ENCODE measurements at regions not wholly inside any gene's neighbourhood (a gene's known extent, or its start where the extent isn't known, plus 50 kb on each side); places are given as distances from the start of the nearest gene placed in this dataset.

DNA sequence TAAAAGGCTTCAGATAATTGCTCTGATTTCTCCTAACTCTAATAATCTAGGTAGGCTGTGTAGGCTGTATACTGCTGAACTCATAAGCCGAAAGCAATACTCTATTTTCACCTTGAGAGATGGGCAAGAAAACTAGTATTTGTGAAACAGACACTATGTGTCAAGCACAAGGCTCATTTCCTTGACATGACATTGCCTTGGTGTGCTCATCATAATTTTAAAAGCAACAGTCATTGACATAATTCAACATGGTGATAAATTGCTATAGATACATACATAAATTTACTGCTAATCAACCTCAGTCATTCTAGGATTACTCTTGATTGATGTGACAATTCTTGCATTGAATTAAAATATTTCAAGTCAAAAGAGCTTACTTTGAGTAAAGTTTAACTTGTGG lies 304.7 kb downstream of the CNTN3 start:
- H4K20me1 ChIP-seq (ENCODE audit: control insufficient read depth, insufficient read depth): no peaks in the 10 kb centered on the region
- CTCF ChIA-PET: no interaction called here
- RAD21 ChIA-PET (ENCODE audit: unreplicated experiment): no interaction called here
- in situ Hi-C loops (cut with MboI): no loop called here
- no TSS peak for BruUV-seq (replicated peaks)
- no peaks in the 10 kb centered on the region for H3K36me3 ChIP-seq (ENCODE audit: control insufficient read depth in 2 of 2, insufficient read depth in 2 of 2, low read length in 1 of 2)
- H3K79me2 ChIP-seq (ENCODE audit: control insufficient read depth, insufficient read depth, low read length): no peaks in the 10 kb centered on the region
- no peak for TF ChIP-seq ETV6 (conservative IDR thresholded peaks at IDR 0.05 in 1 of 2, IDR thresholded peaks at IDR 0.05 in 1 of 2; ENCODE audit: borderline replicate concordance in 1 of 2, low read depth in 1 of 2)
- H3K27me3 ChIP-seq (replicated peaks in 1 of 2; ENCODE audit: control insufficient read depth in 2 of 2, insufficient read depth in 2 of 2, low read length in 1 of 2): no peaks in the 10 kb centered on the region
- no peak for FAIRE-seq
- no peak overlapping the region for H3K27ac ChIP-seq (ENCODE audit: control insufficient read depth, insufficient read depth)
- no peak for DNase-seq (ENCODE audit: low read depth, low spot score)
- H3K4me2 ChIP-seq (ENCODE audit: control insufficient read depth, insufficient read depth): no peak overlapping the region
- H3K9ac ChIP-seq (ENCODE audit: control insufficient read depth, insufficient read depth, low read length): no peak overlapping the region
- no peak overlapping the region for H3K4me3 ChIP-seq
- no peak for ATAC-seq
- WGBS (ENCODE audit: insufficient coverage, insufficient replicate concordance, low lambda C conversion rate, missing lambda C conversion rate): 0% methylated on average over 1 of the region's 1 CpG
- intact Hi-C loops (cut with micrococcal nuclease; ENCODE audit: unreplicated experiment): no loop called here
- no peaks in the 10 kb centered on the region for H3K4me1 ChIP-seq (ENCODE audit: control insufficient read depth, insufficient read depth, low read length)
- SMC1A ChIA-PET (ENCODE audit: uncharacterized antibody, unreplicated experiment): no interaction called here
- H2AFZ ChIP-seq (ENCODE audit: control insufficient read depth, low read depth, low read length): no peak overlapping the region
- POLR2A ChIA-PET: no interaction called here
- no peaks in the 10 kb centered on the region for H3K9me3 ChIP-seq (replicated peaks; ENCODE audit: control insufficient read depth, insufficient read depth, low read length)

DNA sequence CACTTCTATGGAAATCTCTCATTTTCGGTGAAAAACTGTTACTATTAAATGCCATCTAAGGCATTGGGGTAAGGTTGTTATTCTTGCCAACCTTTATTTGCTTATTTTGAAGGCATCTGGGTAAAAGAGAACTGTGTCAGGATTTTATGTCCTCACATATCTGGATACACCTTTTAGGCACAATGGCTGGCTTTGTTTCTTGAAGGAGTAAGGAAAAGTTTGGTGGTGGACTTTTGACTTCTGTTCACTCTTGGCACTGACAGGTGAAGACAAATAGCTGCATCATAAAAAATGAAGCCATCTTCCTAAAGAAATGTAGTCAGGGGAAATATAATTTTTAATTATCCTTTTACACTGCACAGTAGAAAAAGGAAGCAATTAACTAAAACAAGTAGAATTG lies 310.0 kb downstream of the CNTN3 start:
- BruUV-seq (replicated peaks): no TSS peak
- ChIA-PET RAD21 (ENCODE audit: unreplicated experiment) (no interaction called here), POLR2A (no interaction called here), SMC1A (ENCODE audit: uncharacterized antibody, unreplicated experiment) (no interaction called here), CTCF (interaction anchor here (1.0 kb wide), 1 partner anchor 38 kb away, joined by 3 read pairs; no protein-coding TSS in a partner anchor)
- no peaks in the 10 kb centered on the region for H4K20me1 ChIP-seq (ENCODE audit: control insufficient read depth, insufficient read depth)
- no peaks in the 10 kb centered on the region for H3K36me3 ChIP-seq (ENCODE audit: control insufficient read depth in 2 of 2, insufficient read depth in 2 of 2, low read length in 1 of 2)
- no peak for DNase-seq (ENCODE audit: low read depth, low spot score)
- H3K27me3 ChIP-seq (replicated peaks in 1 of 2; ENCODE audit: control insufficient read depth in 2 of 2, insufficient read depth in 2 of 2, low read length in 1 of 2): no peaks in the 10 kb centered on the region
- no peaks in the 10 kb centered on the region for H3K9me3 ChIP-seq (replicated peaks; ENCODE audit: control insufficient read depth, insufficient read depth, low read length)
- no peak overlapping the region for H3K4me3 ChIP-seq
- FAIRE-seq: no peak
- no peak overlapping the region for H3K27ac ChIP-seq (ENCODE audit: control insufficient read depth, insufficient read depth)
- WGBS (ENCODE audit: insufficient coverage, insufficient replicate concordance, low lambda C conversion rate, missing lambda C conversion rate): 35% methylated on average over 1 of the region's 1 CpG
- H3K4me1 ChIP-seq (ENCODE audit: control insufficient read depth, insufficient read depth, low read length): no peaks in the 10 kb centered on the region
- no peak overlapping the region for H3K9ac ChIP-seq (ENCODE audit: control insufficient read depth, insufficient read depth, low read length)
- H3K79me2 ChIP-seq (ENCODE audit: control insufficient read depth, insufficient read depth, low read length): no peaks in the 10 kb centered on the region
- ATAC-seq: no peak
- no peak overlapping the region for H3K4me2 ChIP-seq (ENCODE audit: control insufficient read depth, insufficient read depth)
- intact Hi-C loops (cut with micrococcal nuclease; ENCODE audit: unreplicated experiment): no loop called here
- in situ Hi-C loops (cut with MboI): no loop called here
- no peak overlapping the region for H2AFZ ChIP-seq (ENCODE audit: control insufficient read depth, low read depth, low read length)
- TF ChIP-seq BACH1 (IDR thresholded peaks at IDR 0.05; ENCODE audit: borderline replicate concordance) (no peak), NFYA (IDR thresholded peaks at IDR 0.05; ENCODE audit: borderline replicate concordance, low read depth, low read length) (no peak), POLR2AphosphoS2 (IDR thresholded peaks at IDR 0.05; ENCODE audit: low read depth, low read length) (no peak), SIX5 (IDR thresholded peaks at IDR 0.05; ENCODE audit: low read depth, low read length, severe bottlenecking) (no peak), BMI1 (IDR thresholded peaks at IDR 0.05; ENCODE audit: borderline replicate concordance) (no peak), SPI1 (IDR thresholded peaks at IDR 0.05; ENCODE audit: borderline replicate concordance, insufficient read depth, low read depth, low read length) (no peak), RELA (IDR thresholded peaks at IDR 0.05; ENCODE audit: borderline replicate concordance, partially characterized antibody) (no peak), SUPT20H (IDR thresholded peaks at IDR 0.05; ENCODE audit: borderline replicate concordance, control insufficient read depth, low read depth, low read length) (no peak), FOS (IDR thresholded peaks at IDR 0.05; ENCODE audit: borderline replicate concordance, extremely low read depth, insufficient read length) (no peak)
- TF ChIP-seq, protein P1, sequence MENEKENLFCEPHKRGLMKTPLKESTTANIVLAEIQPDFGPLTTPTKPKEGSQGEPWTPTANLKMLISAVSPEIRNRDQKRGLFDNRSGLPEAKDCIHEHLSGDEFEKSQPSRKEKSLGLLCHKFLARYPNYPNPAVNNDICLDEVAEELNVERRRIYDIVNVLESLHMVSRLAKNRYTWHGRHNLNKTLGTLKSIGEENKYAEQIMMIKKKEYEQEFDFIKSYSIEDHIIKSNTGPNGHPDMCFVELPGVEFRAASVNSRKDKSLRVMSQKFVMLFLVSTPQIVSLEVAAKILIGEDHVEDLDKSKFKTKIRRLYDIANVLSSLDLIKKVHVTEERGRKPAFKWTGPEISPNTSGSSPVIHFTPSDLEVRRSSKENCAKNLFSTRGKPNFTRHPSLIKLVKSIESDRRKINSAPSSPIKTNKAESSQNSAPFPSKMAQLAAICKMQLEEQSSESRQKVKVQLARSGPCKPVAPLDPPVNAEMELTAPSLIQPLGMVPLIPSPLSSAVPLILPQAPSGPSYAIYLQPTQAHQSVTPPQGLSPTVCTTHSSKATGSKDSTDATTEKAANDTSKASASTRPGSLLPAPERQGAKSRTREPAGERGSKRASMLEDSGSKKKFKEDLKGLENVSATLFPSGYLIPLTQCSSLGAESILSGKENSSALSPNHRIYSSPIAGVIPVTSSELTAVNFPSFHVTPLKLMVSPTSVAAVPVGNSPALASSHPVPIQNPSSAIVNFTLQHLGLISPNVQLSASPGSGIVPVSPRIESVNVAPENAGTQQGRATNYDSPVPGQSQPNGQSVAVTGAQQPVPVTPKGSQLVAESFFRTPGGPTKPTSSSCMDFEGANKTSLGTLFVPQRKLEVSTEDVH (IDR thresholded peaks at IDR 0.05; ENCODE audit: low read depth, partially characterized antibody): no peak
- TF ChIP-seq, protein P2, sequence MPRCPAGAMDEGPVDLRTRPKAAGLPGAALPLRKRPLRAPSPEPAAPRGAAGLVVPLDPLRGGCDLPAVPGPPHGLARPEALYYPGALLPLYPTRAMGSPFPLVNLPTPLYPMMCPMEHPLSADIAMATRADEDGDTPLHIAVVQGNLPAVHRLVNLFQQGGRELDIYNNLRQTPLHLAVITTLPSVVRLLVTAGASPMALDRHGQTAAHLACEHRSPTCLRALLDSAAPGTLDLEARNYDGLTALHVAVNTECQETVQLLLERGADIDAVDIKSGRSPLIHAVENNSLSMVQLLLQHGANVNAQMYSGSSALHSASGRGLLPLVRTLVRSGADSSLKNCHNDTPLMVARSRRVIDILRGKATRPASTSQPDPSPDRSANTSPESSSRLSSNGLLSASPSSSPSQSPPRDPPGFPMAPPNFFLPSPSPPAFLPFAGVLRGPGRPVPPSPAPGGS (IDR thresholded peaks at IDR 0.05; ENCODE audit: borderline replicate concordance, insufficient read depth, low read depth, low read length, poor library complexity, severe bottlenecking): no peak

Measured in GM12878 (cell line).